Stimulated activated effector memory CD8-positive, alpha-beta T cell treated with anti-CD3 and anti-CD28 coated beads, Interleukin-12 subunit alpha, Interleukin-12 subunit beta, amount 100 ng/mL, for 72 hours (primary cell): ENCODE measurements at regions not wholly inside any gene's neighbourhood (a gene's known extent, or its start where the extent isn't known, plus 50 kb on each side); places are given as distances from the start of the nearest gene placed in this dataset.

Experiments
- ATAC-seq: fragments of 150-1000 bp; cut with Tn5 transposase; 2 replicates; pipeline ENCODE4 v1.10.0; 2021
- DNase-seq, 2 donors: peaks; one replicate each; pipeline ENCODE4 v3.0.0; 2021 to 2022; ENCODE audit warnings: low spot score in 2 of 2
- H3K27ac Mint-ChIP-seq: one replicate; pipeline ENCODE4 v1.8.0; 2022; ENCODE audit warnings: mild to moderate bottlenecking, mixed read lengths
- H3K36me3 Mint-ChIP-seq: one replicate; pipeline ENCODE4 v1.8.0; 2022; ENCODE audit warnings: mild to moderate bottlenecking, mixed read lengths
- H3K4me1 Mint-ChIP-seq: one replicate; pipeline ENCODE4 v1.8.0; 2022; ENCODE audit warnings: mixed read lengths
- H3K4me3 Mint-ChIP-seq: one replicate; pipeline ENCODE4 v1.8.0; 2022; ENCODE audit warnings: mild to moderate bottlenecking, mixed read lengths
- H3K9me3 Mint-ChIP-seq: one replicate; pipeline ENCODE4 v1.8.0; 2022; ENCODE audit warnings: mixed read lengths

GRCh38 chr1:189921613-189922012 is 556.1 kb downstream of the BRINP3 start:
- no peak overlapping the region for H3K27ac Mint-ChIP-seq
- DNase-seq = no peak
- ATAC-seq = no peak
- peaks cover 19% of the 10 kb centered on the region for H3K9me3 Mint-ChIP-seq
- H3K4me3 Mint-ChIP-seq = no peak overlapping the region
- no peaks in the 10 kb centered on the region for H3K4me1 Mint-ChIP-seq
- H3K36me3 Mint-ChIP-seq = no peaks in the 10 kb centered on the region

DNA sequence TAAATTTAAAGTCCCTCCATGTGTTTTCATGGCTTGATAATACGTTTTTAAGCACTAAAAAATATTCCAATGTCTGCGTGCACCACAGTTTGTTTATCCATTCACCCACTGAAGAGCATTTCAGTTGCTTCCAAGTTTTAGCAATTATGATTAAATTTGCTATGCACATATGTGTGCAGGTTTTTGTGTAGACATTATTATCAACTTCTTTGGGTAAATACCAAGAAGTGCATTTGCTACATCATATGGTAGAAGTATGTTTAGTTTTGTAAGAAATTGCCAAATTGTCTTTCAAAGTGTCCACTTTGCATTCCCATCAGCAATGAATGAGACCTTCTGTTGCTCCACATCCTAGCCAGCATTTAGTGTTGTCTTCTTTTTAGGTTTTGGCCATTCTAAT is 550.0 kb downstream of the BRINP3 start:
- no peaks in the 10 kb centered on the region for H3K4me1 Mint-ChIP-seq
- DNase-seq (no peak), ATAC-seq (no peak)
- no peak overlapping the region for H3K4me3 Mint-ChIP-seq
- no peak overlapping the region for H3K27ac Mint-ChIP-seq
- H3K36me3 Mint-ChIP-seq = no peaks in the 10 kb centered on the region
- H3K9me3 Mint-ChIP-seq = peaks cover 16% of the 10 kb centered on the region

GRCh38 chr1:189929501-189930099 is 548.1 kb downstream of the BRINP3 start:
- Mint-ChIP-seq H3K4me1 (no peaks in the 10 kb centered on the region), H3K27ac (no peak overlapping the region), H3K4me3 (no peak overlapping the region), H3K9me3 (peaks cover 20% of the 10 kb centered on the region), H3K36me3 (no peaks in the 10 kb centered on the region)
- DNase-seq = no peak
- no peak for ATAC-seq

DNA sequence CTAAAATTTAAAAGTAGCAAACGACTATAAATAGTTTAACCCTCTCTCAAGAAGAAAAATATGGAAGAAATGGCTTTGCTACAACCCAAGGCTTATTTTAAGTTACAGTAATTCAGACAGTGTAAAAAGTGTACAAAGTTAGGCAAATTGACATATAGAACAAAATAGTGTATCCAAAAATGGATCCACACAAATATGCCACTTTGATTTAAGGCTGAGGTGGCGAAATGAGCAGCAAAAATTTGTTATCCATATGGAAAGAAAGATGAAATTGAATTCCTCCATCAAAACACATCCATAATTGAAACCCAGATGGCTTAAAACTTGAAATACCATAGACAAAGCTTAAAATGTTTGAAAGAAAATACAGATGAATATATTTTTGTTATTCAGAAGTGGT is 540.8 kb downstream of the BRINP3 start:
- H3K36me3 Mint-ChIP-seq = no peaks in the 10 kb centered on the region
- H3K4me3 Mint-ChIP-seq = no peak overlapping the region
- H3K27ac Mint-ChIP-seq = no peak overlapping the region
- ATAC-seq = no peak
- H3K9me3 Mint-ChIP-seq = peaks cover 18% of the 10 kb centered on the region
- no peak for DNase-seq
- no peaks in the 10 kb centered on the region for H3K4me1 Mint-ChIP-seq

GRCh38 chr1:189939967-189940366 is 537.7 kb downstream of the BRINP3 start:
- ATAC-seq = no peak
- H3K9me3 Mint-ChIP-seq = peaks cover 6% of the 10 kb centered on the region
- no peaks in the 10 kb centered on the region for H3K36me3 Mint-ChIP-seq
- DNase-seq = no peak
- H3K4me1 Mint-ChIP-seq = no peaks in the 10 kb centered on the region
- H3K4me3 Mint-ChIP-seq = no peak overlapping the region
- no peak overlapping the region for H3K27ac Mint-ChIP-seq

GRCh38 chr1:189941922-189942321 is 535.7 kb downstream of the BRINP3 start:
- DNase-seq = no peak
- H3K4me3 Mint-ChIP-seq = no peak overlapping the region
- H3K9me3 Mint-ChIP-seq = peaks cover 5% of the 10 kb centered on the region
- ATAC-seq = no peak
- H3K36me3 Mint-ChIP-seq = no peaks in the 10 kb centered on the region
- no peak overlapping the region for H3K27ac Mint-ChIP-seq
- no peaks in the 10 kb centered on the region for H3K4me1 Mint-ChIP-seq

- no peaks in the 10 kb centered on the region for H3K36me3 Mint-ChIP-seq
- peaks cover 13% of the 10 kb centered on the region for H3K9me3 Mint-ChIP-seq
- no peak for ATAC-seq
- no peak overlapping the region for H3K4me3 Mint-ChIP-seq
- DNase-seq = no peak
- H3K27ac Mint-ChIP-seq = no peak overlapping the region
- H3K4me1 Mint-ChIP-seq = no peaks in the 10 kb centered on the region
Measured at GRCh38 chr1:189958756-189959155, 518.9 kb downstream of the BRINP3 start.

DNA sequence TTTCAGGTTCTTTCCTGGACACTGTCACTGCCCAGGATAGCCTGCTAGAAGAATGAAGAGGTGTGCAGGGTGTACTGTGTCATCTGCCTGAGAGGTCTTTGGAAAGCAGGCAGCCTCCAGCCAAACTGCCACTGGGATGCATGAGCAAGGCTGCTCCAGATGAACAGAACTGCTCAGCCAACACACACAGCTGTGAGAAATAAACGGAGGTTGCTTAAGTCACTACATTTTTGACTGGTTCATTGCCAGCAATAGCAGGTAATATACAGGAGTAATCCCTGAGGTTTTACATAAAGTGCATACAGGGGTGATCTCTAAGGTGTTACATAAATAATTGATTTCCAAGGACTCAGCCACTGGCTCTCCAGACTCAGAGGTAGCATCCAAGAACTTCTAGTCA is 516.9 kb downstream of the BRINP3 start:
- H3K9me3 Mint-ChIP-seq = peaks cover 8% of the 10 kb centered on the region
- no peak for ATAC-seq
- no peaks in the 10 kb centered on the region for H3K36me3 Mint-ChIP-seq
- no peak for DNase-seq
- H3K4me1 Mint-ChIP-seq = no peaks in the 10 kb centered on the region
- H3K27ac Mint-ChIP-seq = no peak overlapping the region
- H3K4me3 Mint-ChIP-seq = no peak overlapping the region

DNA sequence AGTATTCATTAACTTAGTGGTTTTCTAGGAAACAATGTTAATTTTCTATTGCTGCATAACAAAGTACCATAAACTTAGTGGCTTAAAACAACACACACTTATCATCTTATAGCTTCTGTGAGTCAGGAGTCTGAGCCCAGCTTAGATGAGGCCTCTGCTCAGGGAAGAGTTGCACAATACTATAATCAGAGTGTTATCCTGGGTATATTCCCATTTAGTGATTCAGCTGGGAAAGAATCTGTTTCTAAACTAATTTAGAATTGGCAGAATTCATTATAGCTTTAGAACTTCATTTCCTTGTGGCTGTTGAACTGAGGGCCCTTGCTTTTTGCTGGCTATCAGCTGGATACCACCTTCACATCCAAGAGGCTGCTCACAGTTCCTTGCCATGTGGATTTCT is 515.5 kb downstream of the BRINP3 start:
- H3K4me1 Mint-ChIP-seq = no peaks in the 10 kb centered on the region
- no peak for ATAC-seq
- no peak for DNase-seq
- no peaks in the 10 kb centered on the region for H3K36me3 Mint-ChIP-seq
- H3K27ac Mint-ChIP-seq = no peak overlapping the region
- H3K4me3 Mint-ChIP-seq = no peak overlapping the region
- peaks cover 8% of the 10 kb centered on the region for H3K9me3 Mint-ChIP-seq

- H3K4me1 Mint-ChIP-seq = no peaks in the 10 kb centered on the region
- no peaks in the 10 kb centered on the region for H3K36me3 Mint-ChIP-seq
- no peak for DNase-seq
- H3K9me3 Mint-ChIP-seq = peaks cover 9% of the 10 kb centered on the region
- H3K4me3 Mint-ChIP-seq = no peak overlapping the region
- no peak for ATAC-seq
- no peak overlapping the region for H3K27ac Mint-ChIP-seq
Measured at GRCh38 chr1:189970331-189971230, 507.1 kb downstream of the BRINP3 start.

DNA sequence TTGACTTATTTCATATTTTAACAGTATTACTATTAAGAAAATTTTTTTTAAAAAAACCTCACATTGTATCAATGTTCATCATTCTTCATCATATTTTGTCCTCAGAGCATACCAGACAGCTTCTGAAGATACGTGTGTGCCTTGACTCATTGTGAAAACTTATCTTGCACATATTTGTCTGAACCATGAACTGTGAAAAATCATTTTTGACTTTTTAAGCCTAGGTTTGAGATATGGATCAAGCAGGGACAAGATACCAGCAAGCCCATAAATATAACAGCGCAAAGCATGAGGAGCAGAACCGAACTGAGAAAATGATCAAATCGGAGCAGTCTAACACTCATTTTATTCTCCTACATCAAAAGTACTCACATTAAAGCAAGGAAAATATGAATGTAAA is 506.0 kb downstream of the BRINP3 start:
- DNase-seq (no peak), ATAC-seq (no peak)
- no peaks in the 10 kb centered on the region for H3K4me1 Mint-ChIP-seq
- no peak overlapping the region for H3K4me3 Mint-ChIP-seq
- H3K9me3 Mint-ChIP-seq = peaks cover 12% of the 10 kb centered on the region
- no peaks in the 10 kb centered on the region for H3K36me3 Mint-ChIP-seq
- H3K27ac Mint-ChIP-seq = no peak overlapping the region

- DNase-seq (no peak), ATAC-seq (no peak)
- peaks cover 29% of the 10 kb centered on the region for H3K9me3 Mint-ChIP-seq
- H3K36me3 Mint-ChIP-seq = no peaks in the 10 kb centered on the region
- H3K4me3 Mint-ChIP-seq = no peak overlapping the region
- no peaks in the 10 kb centered on the region for H3K4me1 Mint-ChIP-seq
- no peak overlapping the region for H3K27ac Mint-ChIP-seq
Measured at GRCh38 chr1:189977184-189977583, 500.5 kb downstream of the BRINP3 start.

GRCh38 chr1:189983166-189983890 is 494.3 kb downstream of the BRINP3 start:
- ATAC-seq (no peak), DNase-seq (no peak)
- H3K27ac Mint-ChIP-seq = no peak overlapping the region
- no peaks in the 10 kb centered on the region for H3K4me1 Mint-ChIP-seq
- H3K36me3 Mint-ChIP-seq = no peaks in the 10 kb centered on the region
- no peak overlapping the region for H3K4me3 Mint-ChIP-seq
- peaks cover 29% of the 10 kb centered on the region for H3K9me3 Mint-ChIP-seq

GRCh38 chr1:189986516-189986915 is 491.1 kb downstream of the BRINP3 start:
- ATAC-seq (no peak), DNase-seq (no peak)
- Mint-ChIP-seq H3K36me3 (no peaks in the 10 kb centered on the region), H3K9me3 (peaks cover 21% of the 10 kb centered on the region), H3K4me3 (no peak overlapping the region), H3K27ac (no peak overlapping the region), H3K4me1 (no peaks in the 10 kb centered on the region)

DNA sequence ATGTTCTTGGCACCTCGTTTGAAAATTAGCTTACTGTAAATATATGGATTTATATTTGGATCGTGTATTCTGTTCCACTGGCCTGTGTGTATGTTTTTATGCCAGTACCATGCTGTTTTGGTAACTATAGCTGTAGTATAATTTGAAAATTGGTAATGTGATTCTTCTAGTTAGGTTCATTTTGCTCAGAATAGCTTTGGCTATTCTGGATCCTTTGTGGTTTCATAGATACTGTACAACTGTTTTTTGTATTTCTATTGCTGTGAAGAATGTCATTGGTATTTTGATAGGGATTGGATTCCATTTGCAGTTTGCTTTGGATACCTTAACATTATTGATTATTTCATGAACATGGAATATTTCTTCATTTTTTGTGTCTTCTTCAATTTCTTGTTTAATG is 490.2 kb downstream of the BRINP3 start:
- ATAC-seq = no peak
- no peaks in the 10 kb centered on the region for H3K4me1 Mint-ChIP-seq

GRCh38 chr1:189992856-189993255 is 484.8 kb downstream of the BRINP3 start:
- ATAC-seq (no peak), DNase-seq (no peak)
- no peaks in the 10 kb centered on the region for H3K4me1 Mint-ChIP-seq
- H3K9me3 Mint-ChIP-seq = peaks cover 18% of the 10 kb centered on the region
- no peak overlapping the region for H3K4me3 Mint-ChIP-seq
- no peak overlapping the region for H3K27ac Mint-ChIP-seq
- no peaks in the 10 kb centered on the region for H3K36me3 Mint-ChIP-seq

More for the DNA sequence above, 490.2 kb downstream of the BRINP3 start:
- Mint-ChIP-seq H3K9me3 (peaks cover 25% of the 10 kb centered on the region), H3K36me3 (no peaks in the 10 kb centered on the region), H3K27ac (no peak overlapping the region), H3K4me3 (no peak overlapping the region)
- DNase-seq = no peak
